DOHH2 (cell line): ENCODE measurements at regions not wholly inside any gene's neighbourhood (a gene's known extent, or its start where the extent isn't known, plus 50 kb on each side); places are given as distances from the start of the nearest gene placed in this dataset.

Experiments
- H3F3A ChIP-seq: fragments of 200-600 bp; sonication (generic), shearing (Covaris generic); 2 replicates; pipeline ENCODE4 v1.6.0; 2016; ENCODE audit warnings: antibody characterized with exemption, mild to moderate bottlenecking; ENCODE audit not compliant: control insufficient read depth, insufficient read depth
- H3K27ac ChIP-seq: fragments of 200-600 bp; sonication (generic); 2 replicates; pipeline ENCODE4 v1.5.1; 2014; ENCODE audit warnings: low read depth, mild to moderate bottlenecking, low read length, moderate library complexity
- H3K27me3 ChIP-seq: fragments of 200-600 bp; sonication (generic); 2 replicates; pipeline ENCODE4 v1.6.1; 2014; ENCODE audit warnings: mild to moderate bottlenecking, low read length, mixed read lengths; ENCODE audit not compliant: control insufficient read depth
- H3K36me3 ChIP-seq: fragments of 200-600 bp; sonication (generic); 2 replicates; pipeline ENCODE4 v1.6.1; 2014; ENCODE audit warnings: mild to moderate bottlenecking, low read length, moderate library complexity, mixed read lengths; ENCODE audit not compliant: control insufficient read depth
- H3K4me1 ChIP-seq: fragments of 200-600 bp; sonication (generic); 2 replicates; pipeline ENCODE4 v1.6.1; 2014; ENCODE audit warnings: mild to moderate bottlenecking, low read length, mixed read lengths; ENCODE audit not compliant: control insufficient read depth
- H3K4me2 ChIP-seq: fragments of 200-600 bp; sonication (generic); 2 replicates; pipeline ENCODE4 v1.6.0; 2014; ENCODE audit warnings: mild to moderate bottlenecking, low read length, moderate library complexity
- H3K4me3 ChIP-seq: fragments of 200-600 bp; sonication (generic); 2 replicates; pipeline ENCODE4 v1.5.1; 2014; ENCODE audit warnings: mild to moderate bottlenecking, low read length, mixed read lengths
- H3K79me2 ChIP-seq: fragments of 200-600 bp; sonication (generic); 2 replicates; pipeline ENCODE4 v1.6.1; 2014; ENCODE audit warnings: mild to moderate bottlenecking, low read length, mixed read lengths; ENCODE audit not compliant: control insufficient read depth
- H3K9me2 ChIP-seq: fragments of 200-600 bp; sonication (generic); replicated peaks from 2 replicates; pipeline ENCODE4 v1.6.1; 2014; ENCODE audit warnings: mild to moderate bottlenecking, low read length, mixed read lengths; ENCODE audit not compliant: control insufficient read depth
- H3K9me3 ChIP-seq: fragments of 200-600 bp; sonication (generic); 2 replicates; pipeline ENCODE4 v1.6.1; 2014; ENCODE audit warnings: antibody characterized with exemption, low read length, mixed read lengths; ENCODE audit not compliant: control insufficient read depth, insufficient read depth
- H4K20me1 ChIP-seq: fragments of 200-600 bp; sonication (generic); 2 replicates; pipeline ENCODE4 v1.6.0; 2014; ENCODE audit warnings: low read depth, mild to moderate bottlenecking, antibody characterized with exemption, low read length, moderate library complexity; ENCODE audit not compliant: control insufficient read depth, insufficient read depth
- CTCF ChIP-seq: fragments of 200-600 bp; sonication (generic); IDR thresholded peaks from one replicate; pipeline ENCODE4 v1.5.1; 2014; ENCODE audit warnings: antibody characterized with exemption, mild to moderate bottlenecking, low read depth, low read length; ENCODE audit not compliant: poor library complexity, severe bottlenecking
- EZH2phosphoT487 ChIP-seq: fragments of 200-600 bp; sonication (generic); IDR thresholded peaks from 2 replicates; pipeline ENCODE4 v1.6.1; 2017; ENCODE audit warnings: borderline replicate concordance, mild to moderate bottlenecking, antibody characterized with exemption, low read length, moderate library complexity, mixed read lengths

DNA sequence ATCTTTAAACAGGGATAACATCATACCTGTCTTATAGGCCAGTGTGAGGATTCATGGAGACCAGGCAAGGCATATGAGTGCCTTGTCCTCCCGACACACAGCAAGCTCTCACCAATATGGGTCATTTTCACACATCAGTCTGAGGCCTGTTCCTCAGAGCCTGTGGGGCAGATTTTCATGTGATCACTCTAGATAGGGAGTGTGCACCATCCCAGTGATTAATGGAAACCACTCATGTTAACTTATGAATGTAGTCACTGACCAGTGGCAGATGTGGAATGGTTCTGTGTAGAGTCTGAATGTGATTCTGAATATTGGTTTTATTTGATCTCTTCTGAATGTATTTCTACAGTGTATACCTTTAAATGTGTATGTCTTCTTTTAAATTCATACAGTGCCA lies 219.7 kb upstream of the SFSWAP start:
- no peaks in the 10 kb centered on the region for H3K36me3 ChIP-seq
- H3K4me1 ChIP-seq: no peaks in the 10 kb centered on the region
- H4K20me1 ChIP-seq: no peaks in the 10 kb centered on the region
- H3K9me3 ChIP-seq: no peaks in the 10 kb centered on the region
- no peaks in the 10 kb centered on the region for H3K9me2 ChIP-seq
- H3K27ac ChIP-seq: no peak overlapping the region
- H3K27me3 ChIP-seq: peaks cover 6% of the 10 kb centered on the region; the same call in 1 of the 2 replicates
- no peak overlapping the region for H3K4me3 ChIP-seq
- TF ChIP-seq CTCF (no peak), EZH2phosphoT487 (no peak)
- no peaks in the 10 kb centered on the region for H3F3A ChIP-seq
- no peaks in the 10 kb centered on the region for H3K79me2 ChIP-seq
- no peak overlapping the region for H3K4me2 ChIP-seq

DNA sequence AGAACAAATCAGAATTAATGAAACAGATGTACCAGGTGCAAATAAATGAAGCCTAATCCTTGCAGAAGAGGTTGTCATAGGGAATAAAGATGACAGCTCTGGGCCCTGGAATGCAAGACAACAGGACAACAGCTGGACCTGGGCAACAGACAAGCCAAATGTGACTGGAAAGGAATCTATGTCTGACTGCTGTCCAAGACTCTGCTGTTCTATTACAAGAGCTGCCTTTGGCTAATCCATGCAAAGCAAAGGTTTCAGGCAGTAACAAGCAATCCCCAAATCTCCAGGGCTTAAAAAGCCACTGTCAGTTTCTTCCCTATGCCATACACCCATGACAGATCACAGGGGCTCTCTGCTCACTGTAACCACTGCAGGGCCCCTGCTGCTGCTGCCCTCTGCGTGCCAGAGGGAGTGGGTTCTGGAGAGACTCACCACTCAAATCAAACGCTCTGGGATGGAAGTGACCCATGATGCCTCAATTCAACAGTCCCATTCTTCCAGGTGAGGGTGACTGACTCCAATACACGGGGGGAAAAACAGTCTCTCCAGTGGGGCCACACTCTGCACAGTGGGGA lies 218.9 kb upstream of the SFSWAP start:
- Histone ChIP-seq H3K79me2 (no peaks in the 10 kb centered on the region), H3K27me3 (peaks cover 3% of the 10 kb centered on the region; the same call in 1 of the 2 replicates), H4K20me1 (no peaks in the 10 kb centered on the region), H3K9me2 (no peaks in the 10 kb centered on the region), H3F3A (no peaks in the 10 kb centered on the region), H3K4me2 (no peak overlapping the region), H3K27ac (no peak overlapping the region), H3K36me3 (no peaks in the 10 kb centered on the region), H3K4me3 (no peak overlapping the region), H3K4me1 (no peaks in the 10 kb centered on the region), H3K9me3 (no peaks in the 10 kb centered on the region)
- no peak for TF ChIP-seq CTCF
- no peak for TF ChIP-seq EZH2phosphoT487

GRCh38 chr12:131493068-131493826 lies 217.6 kb upstream of the SFSWAP start:
- no peaks in the 10 kb centered on the region for H3K36me3 ChIP-seq

More at GRCh38 chr12:131493068-131493826, 217.6 kb upstream of the SFSWAP start:
- H4K20me1 ChIP-seq: no peaks in the 10 kb centered on the region
- H3K27me3 ChIP-seq: no peaks in the 10 kb centered on the region
- no peak overlapping the region for H3K4me3 ChIP-seq
- no peaks in the 10 kb centered on the region for H3K4me1 ChIP-seq
- H3K4me2 ChIP-seq: no peak overlapping the region
- TF ChIP-seq EZH2phosphoT487 (no peak), CTCF (no peak)
- no peaks in the 10 kb centered on the region for H3F3A ChIP-seq
- no peaks in the 10 kb centered on the region for H3K9me3 ChIP-seq
- no peaks in the 10 kb centered on the region for H3K9me2 ChIP-seq
- H3K27ac ChIP-seq: no peak overlapping the region
- no peaks in the 10 kb centered on the region for H3K79me2 ChIP-seq
